Heart right ventricle (tissue), 16 donors: ENCODE measurements at regions not wholly inside any gene's neighbourhood (a gene's known extent, or its start where the extent isn't known, plus 50 kb on each side); places are given as distances from the start of the nearest gene placed in this dataset.

Experiments used
- ATAC-seq, 8 donors: fragments of 200-7000 bp; cut with Tn5 transposase; one replicate each; pipeline ENCODE4 v1.9.1; 2020; ENCODE audit warnings: mild to moderate bottlenecking in 8 of 8, moderate library complexity in 8 of 8, moderate number of reproducible peaks in 1 of 8
- DNase-seq, 2 donors: peaks; one replicate each; pipeline ENCODE4 v3.0.0-alpha.2; 2020
- H3K27ac ChIP-seq, 10 donors: fragments of 200-600 bp; sonication (generic) in 2 of 10; one replicate each; pipeline versions ENCODE4 v1.5.0 to v1.8.0; 2020 to 2022; ENCODE audit warnings: mild to moderate bottlenecking in 3 of 10
- H3K27me3 ChIP-seq, 7 donors: fragments of 200-600 bp; one replicate each; pipeline ENCODE4 v1.8.0; 2021 to 2022; ENCODE audit warnings: mild to moderate bottlenecking in 2 of 7
- H3K36me3 ChIP-seq, 9 donors: fragments of 200-600 bp; sonication (generic) in 1 of 9; one replicate each; pipeline versions ENCODE4 v1.5.0 to v1.8.0; 2020 to 2022; ENCODE audit warnings: mild to moderate bottlenecking in 2 of 9
- H3K4me1 ChIP-seq, 9 donors: fragments of 200-600 bp; sonication (generic) in 1 of 9; one replicate each; pipeline versions ENCODE4 v1.5.0 to v1.8.0; 2020 to 2022; ENCODE audit warnings: mild to moderate bottlenecking in 4 of 9
- H3K4me3 ChIP-seq, 10 donors: fragments of 200-600 bp; sonication (generic) in 2 of 10; one replicate each; pipeline versions ENCODE4 v1.5.0 to v1.8.0; 2020 to 2022; ENCODE audit warnings: mild to moderate bottlenecking in 7 of 10, moderate library complexity in 2 of 10
- H3K9me3 ChIP-seq, 11 donors: fragments of 200-600 bp in 10 of 11; sonication (generic) in 2 of 11; one replicate each; pipeline versions ENCODE4 v1.5.0 to v1.8.0; 2013 to 2022; ENCODE audit warnings: mild to moderate bottlenecking in 2 of 11, control low read depth in 1 of 11, moderate library complexity in 1 of 11
- WGBS, 2 donors: extraction: QIAGEN DNeasy Blood & Tissue Kit; methylation state at CpG; one replicate each; pipeline ENCODE4 v1.1.7; 2013; ENCODE audit warnings: inconsistent platforms in 1 of 2; 5-methylcytosine and 5-hydroxymethylcytosine counted together
- intact Hi-C, 10 donors: fragments of 100-400 bp; cut with DNase I; formaldehyde crosslinking; loops; one replicate each; pipeline versions ENCODE4 v1.11.1 to v1.14.2; 2022
- TF ChIP-seq, protein P1 (sequence below), 9 donors: fragments of 200-600 bp; sonication (generic) in 2 of 9; IDR thresholded peaks; one replicate each; pipeline versions ENCODE4 v1.5.0 to v1.8.0; 2021 to 2022; ENCODE audit warnings: antibody characterized with exemption in 9 of 9, mild to moderate bottlenecking in 5 of 9, moderate library complexity in 1 of 9
- donor health status: Arrhythmogenic right ventricular cardiomyopathy.
- donor health status: ischemic (EF 13 %, LVEDD 7.1; RV severe dilation, severe dysfunction).
- donor health status: healthy with polysubstance abuse.
- donor health status: DM: no; HTN: yes; CAD: no.
- donor health status: DM: no; HTN: no; CAD: no.
- donor health status: ischemic (EF 25% LVEDD 6.9; RV normal size, moderate dysfunction).
- donor health status: ischemic (EF 25% LVEDD 5.7; RV mildly dilated, moderate dysfunction).
- donor health status: healthy.
- donor health status: DM: yes; HTN: yes; CAD: no.
- donor health status: Ischemic cardiomyopathy.
- donor health status: ischemic (EF 35%, LVEDD 5.7; RV mildly dilated, moderate dysfunction).
- donor health status: nonischemic (EF 11% LVEDD 7.7; RV severe dilation, severe dysfunction).
- donor health status: DM: yes; HTN: yes; CAD: no.
- donor health status: PGD.
- donor health status: ischemic (EF 29% LVEDD 5.4; RV normal size, mild dysfunction).
- donor health status: nonischemic (EF 23%, LVEDD 6.1; RV moderate dilation, normal function).

DNA sequence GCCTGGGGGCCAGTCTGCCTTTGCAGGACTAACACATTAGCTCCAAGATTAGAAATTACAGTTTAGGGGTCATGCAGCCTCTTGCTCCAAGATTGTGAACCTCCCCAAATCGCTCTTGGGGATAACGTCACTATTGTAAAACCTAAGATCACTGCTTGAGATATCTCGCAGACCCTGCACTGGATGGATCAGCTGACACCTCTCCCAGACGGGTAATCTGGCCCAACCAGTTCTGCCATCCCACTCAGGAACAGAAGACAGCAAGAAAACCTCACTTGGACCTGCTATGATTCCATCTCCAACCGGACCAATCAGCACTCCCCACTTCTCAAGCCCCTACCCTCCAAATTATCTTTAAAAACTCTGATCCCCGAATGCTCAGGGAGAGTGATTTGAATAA is 431.2 kb downstream of the GPM6A start:
- Histone ChIP-seq H3K27me3 (no peaks in the 10 kb centered on the region), H3K27ac (no peak overlapping the region), H3K4me3 (no peak overlapping the region), H3K36me3 (no peaks in the 10 kb centered on the region), H3K4me1 (no peaks in the 10 kb centered on the region), H3K9me3 (no peaks in the 10 kb centered on the region)
- intact Hi-C loops: no loop called here
- TF ChIP-seq, protein P1, sequence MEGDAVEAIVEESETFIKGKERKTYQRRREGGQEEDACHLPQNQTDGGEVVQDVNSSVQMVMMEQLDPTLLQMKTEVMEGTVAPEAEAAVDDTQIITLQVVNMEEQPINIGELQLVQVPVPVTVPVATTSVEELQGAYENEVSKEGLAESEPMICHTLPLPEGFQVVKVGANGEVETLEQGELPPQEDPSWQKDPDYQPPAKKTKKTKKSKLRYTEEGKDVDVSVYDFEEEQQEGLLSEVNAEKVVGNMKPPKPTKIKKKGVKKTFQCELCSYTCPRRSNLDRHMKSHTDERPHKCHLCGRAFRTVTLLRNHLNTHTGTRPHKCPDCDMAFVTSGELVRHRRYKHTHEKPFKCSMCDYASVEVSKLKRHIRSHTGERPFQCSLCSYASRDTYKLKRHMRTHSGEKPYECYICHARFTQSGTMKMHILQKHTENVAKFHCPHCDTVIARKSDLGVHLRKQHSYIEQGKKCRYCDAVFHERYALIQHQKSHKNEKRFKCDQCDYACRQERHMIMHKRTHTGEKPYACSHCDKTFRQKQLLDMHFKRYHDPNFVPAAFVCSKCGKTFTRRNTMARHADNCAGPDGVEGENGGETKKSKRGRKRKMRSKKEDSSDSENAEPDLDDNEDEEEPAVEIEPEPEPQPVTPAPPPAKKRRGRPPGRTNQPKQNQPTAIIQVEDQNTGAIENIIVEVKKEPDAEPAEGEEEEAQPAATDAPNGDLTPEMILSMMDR (IDR thresholded peaks at IDR 0.05): no peak
- ATAC-seq (no peak), DNase-seq (no peak)
- WGBS, 2 donors: 80 to 81% methylated on average over 6 of the region's 6 CpGs

DNA sequence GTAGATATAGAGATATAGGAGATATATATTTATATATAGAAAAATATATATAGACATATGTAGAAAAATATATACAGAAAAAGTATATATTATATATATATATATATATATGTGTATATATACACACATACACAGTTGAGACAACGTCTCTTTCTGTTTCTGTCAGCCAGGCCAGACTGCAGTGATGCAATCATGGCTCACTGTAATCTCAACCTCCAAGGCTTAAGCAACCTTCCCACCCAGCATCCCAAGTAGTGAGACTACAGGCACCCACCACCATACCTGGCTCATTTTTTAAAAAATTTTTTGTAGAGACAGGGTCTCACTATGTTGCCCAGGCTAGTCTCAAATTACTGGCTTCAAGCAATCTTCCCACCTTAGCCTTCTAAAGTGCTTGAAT is 426.3 kb downstream of the GPM6A start:
- WGBS, 2 donors: 74 to 78% methylated on average over 1 of the region's 1 CpG
- intact Hi-C loops: no loop called here
- H3K4me1 ChIP-seq: no peaks in the 10 kb centered on the region
- no peaks in the 10 kb centered on the region for H3K36me3 ChIP-seq
- DNase-seq (no peak), ATAC-seq (no peak)
- H3K9me3 ChIP-seq: peaks cover 0 to 7% (median 0%) of the 10 kb centered on the region in 11 donors
- no peaks in the 10 kb centered on the region for H3K27me3 ChIP-seq
- no peak overlapping the region for H3K27ac ChIP-seq
- TF ChIP-seq, protein P1 (IDR thresholded peaks at IDR 0.05): no peak
- no peak overlapping the region for H3K4me3 ChIP-seq

DNA sequence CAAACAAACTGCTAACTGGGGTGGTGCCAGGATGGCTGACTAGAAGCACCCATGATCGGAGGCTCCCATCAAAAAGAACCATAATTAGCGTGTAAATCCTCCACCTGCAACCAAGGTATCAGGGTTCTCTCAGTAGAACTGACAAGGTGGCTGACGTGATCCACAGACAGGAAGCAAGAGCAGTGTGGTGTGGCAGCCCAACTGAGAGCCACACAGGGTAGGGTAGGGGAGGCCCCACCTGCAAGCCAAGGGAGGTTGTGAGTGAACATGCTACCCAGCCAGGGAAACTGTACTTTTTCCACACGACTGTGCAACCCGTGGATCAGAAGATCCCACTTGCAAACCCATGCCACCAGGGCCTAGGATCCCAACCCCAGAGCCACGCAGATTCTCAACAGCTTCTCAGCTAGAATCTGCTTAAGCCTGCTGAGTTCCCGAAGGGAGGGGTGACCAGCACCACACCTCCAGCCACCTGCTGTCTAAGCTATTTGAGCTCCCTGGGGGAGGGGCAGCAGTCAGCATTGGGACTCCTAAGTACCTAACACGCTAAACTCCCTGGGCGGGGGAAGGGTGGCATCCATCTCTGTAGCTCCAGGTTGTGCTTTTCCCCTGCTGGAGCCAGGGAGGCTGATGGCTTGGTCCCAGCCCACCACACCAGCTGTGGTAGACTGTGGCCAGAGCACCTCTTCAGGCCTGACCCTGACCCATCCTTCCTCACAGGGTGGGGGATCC is 425.1 kb downstream of the GPM6A start:
- Histone ChIP-seq H3K36me3 (no peaks in the 10 kb centered on the region), H3K4me1 (no peaks in the 10 kb centered on the region), H3K27ac (no peak overlapping the region), H3K27me3 (no peaks in the 10 kb centered on the region), H3K4me3 (no peak overlapping the region), H3K9me3 (peaks cover 0 to 12% (median 0%) of the 10 kb centered on the region in 11 donors)
- WGBS, 2 donors: 77 to 78% methylated on average over 9 of the region's 9 CpGs
- TF ChIP-seq, protein P1 (IDR thresholded peaks at IDR 0.05): no peak
- no peak for DNase-seq
- no peak for ATAC-seq
- intact Hi-C loops: no loop called here

DNA sequence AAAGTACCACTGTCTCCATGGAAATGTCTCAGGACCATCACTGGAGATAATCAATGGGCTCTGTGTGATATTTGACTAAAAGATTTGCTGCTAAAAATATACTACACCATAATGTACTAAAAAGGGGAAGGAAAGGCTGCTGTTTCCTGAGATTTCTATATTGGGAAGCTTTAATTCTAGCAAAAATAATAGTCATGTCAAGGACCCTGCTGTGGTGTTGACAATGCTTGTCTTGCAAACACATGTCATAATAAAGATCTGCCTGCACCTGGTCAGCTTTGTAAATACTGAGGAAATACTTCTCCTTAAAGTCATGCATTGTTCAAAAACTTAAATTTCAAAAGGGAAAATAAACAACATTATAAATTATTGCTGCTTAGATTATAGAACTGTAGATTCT is 417.9 kb downstream of the GPM6A start:
- H3K4me1 ChIP-seq: no peaks in the 10 kb centered on the region
- DNase-seq (no peak), ATAC-seq (no peak)
- TF ChIP-seq, protein P1 (IDR thresholded peaks at IDR 0.05): no peak
- no peaks in the 10 kb centered on the region for H3K36me3 ChIP-seq
- H3K27ac ChIP-seq: no peak overlapping the region
- H3K4me3 ChIP-seq: no peak overlapping the region
- intact Hi-C loops: no loop called here
- no peaks in the 10 kb centered on the region for H3K27me3 ChIP-seq
- H3K9me3 ChIP-seq: peaks cover 0 to 42% (median 5%) of the 10 kb centered on the region in 11 donors
